H9 (cell line): ENCODE measurements at regions not wholly inside any gene's neighbourhood (a gene's known extent, or its start where the extent isn't known, plus 50 kb on each side); places are given as distances from the start of the nearest gene placed in this dataset.

ENCODE experiments used
- DNase-seq: peaks from one replicate; pipeline ENCODE4 v3.0.0-alpha.2; 2017
- H2AFZ ChIP-seq: one replicate; pipeline ENCODE4 v1.6.1; 2013; ENCODE audit warnings: mild to moderate bottlenecking, low read length, control low read depth, moderate library complexity
- H2AK5ac ChIP-seq: 2 replicates; pipeline ENCODE4 v1.6.1; 2013; ENCODE audit warnings: low read length, control low read depth, mixed read lengths; ENCODE audit not compliant: insufficient read length
- H2BK120ac ChIP-seq: one replicate; pipeline ENCODE4 v1.6.1; 2013; ENCODE audit warnings: low read depth, mild to moderate bottlenecking, low read length, control low read depth, inconsistent platforms; ENCODE audit not compliant: poor library complexity, severe bottlenecking
- H2BK12ac ChIP-seq: 2 replicates; pipeline ENCODE4 v1.6.1; 2013; ENCODE audit warnings: low read length, control low read depth, mixed read lengths, low read depth; ENCODE audit not compliant: insufficient read length
- H2BK15ac ChIP-seq: 2 replicates; pipeline ENCODE4 v1.6.1; 2013; ENCODE audit warnings: low read depth, low read length, control low read depth
- H2BK20ac ChIP-seq: one replicate; pipeline ENCODE4 v1.6.1; 2013; ENCODE audit warnings: low read depth, mild to moderate bottlenecking, low read length, control low read depth, inconsistent platforms; ENCODE audit not compliant: poor library complexity, severe bottlenecking
- H2BK5ac ChIP-seq: 2 replicates; pipeline ENCODE4 v1.6.1; 2013; ENCODE audit warnings: low read length, control low read depth, mixed read lengths; ENCODE audit not compliant: insufficient read length
- H3K14ac ChIP-seq: 2 replicates; pipeline ENCODE4 v1.6.1; 2013; ENCODE audit warnings: low read length, control low read depth; ENCODE audit not compliant: insufficient read depth
- H3K18ac ChIP-seq: 2 replicates; pipeline ENCODE4 v1.6.1; 2013; ENCODE audit warnings: low read depth, mild to moderate bottlenecking, mixed read lengths, low read length, control low read depth; ENCODE audit not compliant: insufficient read length
- H3K23ac ChIP-seq: 2 replicates; pipeline ENCODE4 v1.6.1; 2013; ENCODE audit warnings: low read length, control low read depth, mixed read lengths, low read depth; ENCODE audit not compliant: insufficient read length
- H3K23me2 ChIP-seq: 2 replicates; pipeline ENCODE4 v1.6.1; 2013; ENCODE audit warnings: low read depth, mild to moderate bottlenecking, mixed read lengths, low read length, control low read depth; ENCODE audit not compliant: insufficient read length, poor library complexity, severe bottlenecking
- H3K27ac ChIP-seq: 2 replicates; pipeline ENCODE4 v1.5.1; 2013; ENCODE audit warnings: low read length, control low read depth, mixed read lengths, low read depth; ENCODE audit not compliant: insufficient read length
- H3K27me3 ChIP-seq: 2 replicates; pipeline ENCODE4 v1.6.1; 2013; ENCODE audit warnings: low read length, control low read depth, inconsistent platforms; ENCODE audit not compliant: insufficient read depth
- H3K4ac ChIP-seq: 2 replicates; pipeline ENCODE4 v1.6.1; 2013; ENCODE audit warnings: low read depth, mild to moderate bottlenecking, control low read depth, inconsistent platforms, low read length, moderate library complexity
- H3K4me1 ChIP-seq: 2 replicates; pipeline ENCODE4 v1.6.1; 2013; ENCODE audit warnings: low read length, control low read depth, inconsistent platforms; ENCODE audit not compliant: insufficient read depth
- H3K4me2 ChIP-seq: 2 replicates; pipeline ENCODE4 v1.6.1; 2013; ENCODE audit warnings: low read length, control low read depth, mixed read lengths; ENCODE audit not compliant: insufficient read length, insufficient read depth
- H3K56ac ChIP-seq: 2 replicates; pipeline ENCODE4 v1.6.1; 2013; ENCODE audit warnings: low read depth, mild to moderate bottlenecking, mixed read lengths, low read length, control low read depth; ENCODE audit not compliant: insufficient read length
- H3K79me1 ChIP-seq: 2 replicates; pipeline ENCODE4 v1.6.1; 2013; ENCODE audit warnings: low read depth, mild to moderate bottlenecking, moderate library complexity, low read length, control low read depth, inconsistent platforms; ENCODE audit not compliant: insufficient read depth, poor library complexity, severe bottlenecking
- H3K79me2 ChIP-seq: 2 replicates; pipeline ENCODE4 v1.6.1; 2013; ENCODE audit warnings: low read length, control low read depth, inconsistent platforms; ENCODE audit not compliant: insufficient read depth
- H3K9ac ChIP-seq: 2 replicates; pipeline ENCODE4 v1.6.1; 2013; ENCODE audit warnings: low read length, control low read depth, mixed read lengths; ENCODE audit not compliant: insufficient read length; ENCODE audit errors: extremely low read depth
- H3K9me3 ChIP-seq: one replicate; pipeline ENCODE4 v1.6.1; 2013; ENCODE audit warnings: low read depth, low read length, inconsistent platforms; ENCODE audit not compliant: control insufficient read depth
- H3T11ph ChIP-seq: one replicate; pipeline ENCODE4 v1.6.1; 2013; ENCODE audit warnings: mild to moderate bottlenecking, low read length, control low read depth, inconsistent platforms
- H4K20me1 ChIP-seq: one replicate; pipeline ENCODE4 v1.6.1; 2013; ENCODE audit not compliant: control insufficient read depth, insufficient read length, insufficient read depth
- H4K5ac ChIP-seq: 2 replicates; pipeline ENCODE4 v1.6.1; 2013; ENCODE audit warnings: low read depth, mild to moderate bottlenecking, mixed read lengths, low read length, control low read depth; ENCODE audit not compliant: insufficient read length
- H4K8ac ChIP-seq: replicated peaks from 2 replicates; pipeline ENCODE4 v1.6.1; 2013; ENCODE audit warnings: low read length, control low read depth, mixed read lengths, low read depth; ENCODE audit not compliant: insufficient read length
- H4K91ac ChIP-seq: 2 replicates; pipeline ENCODE4 v1.6.1; 2013; ENCODE audit warnings: low read depth, mild to moderate bottlenecking, moderate library complexity, mixed read lengths, low read length, control low read depth; ENCODE audit not compliant: insufficient read length
- H3K27ac Mint-ChIP-seq, 3 experiments: 2 replicates in 2 of 3; 3 replicates in 1 of 3; pipeline ENCODE4 v1.8.0; 2020 to 2021; ENCODE audit warnings: mixed read lengths in 3 of 3, mild to moderate bottlenecking in 1 of 3, moderate library complexity in 1 of 3
- H3K27me3 Mint-ChIP-seq: 2 replicates; pipeline ENCODE4 v1.8.0; 2021; ENCODE audit warnings: low read depth, mild to moderate bottlenecking, moderate library complexity, mixed read lengths
- H3K36me3 Mint-ChIP-seq, 3 experiments: 2 replicates in 2 of 3; 3 replicates in 1 of 3; pipeline ENCODE4 v1.8.0; 2020 to 2021; ENCODE audit warnings: low read depth in 3 of 3, mixed read lengths in 3 of 3; ENCODE audit not compliant: insufficient read depth in 1 of 3
- H3K4me1 Mint-ChIP-seq, 2 experiments: 2 replicates each; pipeline ENCODE4 v1.8.0; 2020; ENCODE audit warnings: mixed read lengths in 2 of 2
- H3K4me3 Mint-ChIP-seq, 2 experiments: 2 replicates in 1 of 2; 3 replicates in 1 of 2; pipeline ENCODE4 v1.8.0; 2020 to 2021; ENCODE audit warnings: mild to moderate bottlenecking in 2 of 2, mixed read lengths in 2 of 2, moderate library complexity in 1 of 2
- H3K9me3 Mint-ChIP-seq, 2 experiments: 2 replicates in 1 of 2; 3 replicates in 1 of 2; pipeline ENCODE4 v1.8.0; 2020; ENCODE audit warnings: mild to moderate bottlenecking in 2 of 2, mixed read lengths in 2 of 2, moderate library complexity in 1 of 2
- CTCF ChIP-seq: fragments of 200-600 bp; sonication (generic); conservative IDR thresholded peaks from 3 replicates; pipeline ENCODE4 v1.8.0; 2021; ENCODE audit warnings: antibody characterized with exemption, mild to moderate bottlenecking
- WGBS: extraction: QIAGEN DNeasy Blood & Tissue Kit; methylation state at CpG from one replicate; pipeline ENCODE4 v1.1.7; 2013; ENCODE audit warnings: missing lambda C conversion rate, low lambda C conversion rate, mixed read lengths; ENCODE audit not compliant: insufficient read length; ENCODE audit errors: extremely low coverage; 5-methylcytosine and 5-hydroxymethylcytosine counted together

- Histone ChIP-seq H3K79me2 (no peaks in the 10 kb centered on the region), H3K9ac (no peak overlapping the region), H3K27me3 (no peaks in the 10 kb centered on the region), H3K56ac (no peak overlapping the region), H3K14ac (no peak overlapping the region), H3K4ac (no peak overlapping the region), H3T11ph (no peak overlapping the region), H3K4me1 (0 out of 2 replicates have a peak, but pooled peaks cover 2% of the 10 kb centered on the region), H3K27ac (no peak overlapping the region), H2BK12ac (no peak overlapping the region), H4K5ac (no peak overlapping the region), H4K91ac (no peak overlapping the region), H4K8ac (no peak overlapping the region), H2BK120ac (no peak overlapping the region), H2BK5ac (no peak overlapping the region), H2BK20ac (no peak overlapping the region), H3K79me1 (no peaks in the 10 kb centered on the region), H3K18ac (no peak overlapping the region), H4K20me1 (no peaks in the 10 kb centered on the region), H2AK5ac (no peak overlapping the region), H3K4me2 (no peak overlapping the region), H3K23me2 (no peaks in the 10 kb centered on the region), H2AFZ (no peak overlapping the region), H3K23ac (no peak overlapping the region), H2BK15ac (no peak overlapping the region), H3K9me3 (no peaks in the 10 kb centered on the region)
- TF ChIP-seq CTCF = no peak
- H3K27ac Mint-ChIP-seq = 0 out of 7 replicates have a peak overlapping the region, but pooled peaks of 1 of the 3 experiments have one; percentile 5
- peaks cover 28 to 36% of the 10 kb centered on the region in 2 experiments for H3K4me1 Mint-ChIP-seq
- DNase-seq = no peak
- no peaks in the 10 kb centered on the region for H3K27me3 Mint-ChIP-seq
- no peak overlapping the region for H3K4me3 Mint-ChIP-seq
- no peaks in the 10 kb centered on the region for H3K9me3 Mint-ChIP-seq
- H3K36me3 Mint-ChIP-seq = no peaks in the 10 kb centered on the region; a peak in 1 of 7 replicates
- WGBS = no CpG with 5 or more reads among the region's 4 CpGs
Observed at GRCh38 chr2:58508006-58508405, 266.9 kb upstream of the FANCL start.
